MG63 (cell line): ENCODE measurements at regions not wholly inside any gene's neighbourhood (a gene's known extent, or its start where the extent isn't known, plus 50 kb on each side); places are given as distances from the start of the nearest gene placed in this dataset.

Experiments used
- DNase-seq: peaks from one replicate; pipeline ENCODE4 v3.0.0-alpha.2; 2020
- H3K27me3 ChIP-seq: fragments of 250-450 bp; sonication (Bioruptor Pico); 2 replicates; pipeline ENCODE4 v1.5.1; 2020; ENCODE audit warnings: mild to moderate bottlenecking, moderate library complexity
- H3K36me3 ChIP-seq: fragments of 250-450 bp; sonication (Bioruptor Pico); 2 replicates; pipeline ENCODE4 v1.5.1; 2020; ENCODE audit warnings: mild to moderate bottlenecking, moderate library complexity
- H3K4me3 ChIP-seq: fragments of 250-450 bp; sonication (Bioruptor Pico); 2 replicates; pipeline ENCODE4 v1.5.1; 2020; ENCODE audit warnings: mild to moderate bottlenecking, moderate library complexity
- H3K9me3 ChIP-seq: fragments of 250-450 bp; sonication (Bioruptor Pico); 2 replicates; pipeline ENCODE4 v1.5.1; 2020; ENCODE audit warnings: mild to moderate bottlenecking, moderate library complexity

GRCh38 chr1:81170721-81171120, 630.0 kb upstream of the ADGRL2 start:
- DNase-seq, result no peak
- no peaks in the 10 kb centered on the region for H3K36me3 ChIP-seq
- no peak overlapping the region for H3K4me3 ChIP-seq
- no peaks in the 10 kb centered on the region for H3K27me3 ChIP-seq
- peaks cover 10% of the 10 kb centered on the region; the same call in 1 of the 2 replicates for H3K9me3 ChIP-seq

- H3K4me3 ChIP-seq, result no peak overlapping the region
- H3K36me3 ChIP-seq, result no peaks in the 10 kb centered on the region
- 0 out of 2 replicates have a peak, but pooled peaks cover 2% of the 10 kb centered on the region for H3K27me3 ChIP-seq
- H3K9me3 ChIP-seq, result 0 out of 2 replicates have a peak, but pooled peaks cover 2% of the 10 kb centered on the region
- DNase-seq, result no peak
Observed at GRCh38 chr1:81165963-81166362, 634.8 kb upstream of the ADGRL2 start.

- Histone ChIP-seq H3K9me3 (no peaks in the 10 kb centered on the region), H3K4me3 (no peak overlapping the region), H3K36me3 (no peaks in the 10 kb centered on the region), H3K27me3 (0 out of 2 replicates have a peak, but pooled peaks cover 2% of the 10 kb centered on the region)
- no peak for DNase-seq
Observed at GRCh38 chr1:81160696-81161095, 640.0 kb upstream of the ADGRL2 start.

GRCh38 chr1:81158592-81158991, 642.1 kb upstream of the ADGRL2 start:
- Histone ChIP-seq H3K9me3 (no peaks in the 10 kb centered on the region), H3K4me3 (no peak overlapping the region), H3K27me3 (no peaks in the 10 kb centered on the region), H3K36me3 (no peaks in the 10 kb centered on the region)
- DNase-seq, result no peak

- Histone ChIP-seq H3K9me3 (no peaks in the 10 kb centered on the region), H3K36me3 (no peaks in the 10 kb centered on the region), H3K27me3 (no peaks in the 10 kb centered on the region), H3K4me3 (no peak overlapping the region)
- DNase-seq, result no peak
Observed at GRCh38 chr1:81157686-81158085, 643.0 kb upstream of the ADGRL2 start.

DNA sequence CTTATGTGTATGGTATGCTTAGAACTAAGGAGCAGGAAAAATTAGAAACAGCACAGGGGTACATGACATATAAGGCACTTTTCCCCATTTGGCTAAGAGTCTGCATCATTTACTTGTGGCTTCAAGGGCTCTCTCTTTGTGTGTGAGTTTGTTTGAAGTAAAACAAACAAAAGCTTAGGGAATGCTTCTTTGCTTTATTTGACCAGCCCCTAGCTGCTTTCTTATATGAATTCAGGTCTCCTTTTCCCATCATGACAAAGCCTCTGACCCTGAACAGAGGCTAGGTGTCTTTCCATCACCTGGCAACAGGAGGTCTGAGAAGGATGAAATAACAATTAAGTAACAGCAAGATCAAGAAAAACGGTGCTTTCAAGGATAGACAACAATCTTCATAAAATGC, 643.8 kb upstream of the ADGRL2 start:
- H3K36me3 ChIP-seq, result no peaks in the 10 kb centered on the region
- no peaks in the 10 kb centered on the region for H3K9me3 ChIP-seq
- no peak overlapping the region for H3K4me3 ChIP-seq
- DNase-seq, result no peak
- no peaks in the 10 kb centered on the region for H3K27me3 ChIP-seq

- Histone ChIP-seq H3K4me3 (no peak overlapping the region), H3K9me3 (no peaks in the 10 kb centered on the region), H3K27me3 (no peaks in the 10 kb centered on the region), H3K36me3 (no peaks in the 10 kb centered on the region)
- no peak for DNase-seq
Observed at GRCh38 chr1:81155131-81155530, 645.6 kb upstream of the ADGRL2 start.

DNA sequence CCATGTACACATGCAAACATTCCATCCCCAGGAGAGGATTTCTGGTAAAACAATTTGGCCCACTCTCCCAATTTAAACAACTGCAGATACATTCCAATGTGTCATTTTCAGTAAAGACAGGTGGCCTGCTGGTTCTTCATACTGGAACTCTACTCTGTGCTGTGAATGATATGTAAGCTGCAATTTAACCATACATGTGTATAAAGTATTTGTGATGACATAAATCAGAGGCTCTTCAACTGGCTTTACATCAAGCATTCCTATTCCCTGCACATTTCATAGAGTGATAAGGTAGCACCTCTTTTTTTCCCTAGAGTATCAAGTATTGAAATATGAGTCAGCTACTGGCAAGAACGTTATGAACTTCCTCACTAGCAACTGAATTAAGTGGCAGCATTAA, 649.5 kb upstream of the ADGRL2 start:
- Histone ChIP-seq H3K36me3 (no peaks in the 10 kb centered on the region), H3K27me3 (no peaks in the 10 kb centered on the region; the same call in 1 of the 2 replicates), H3K4me3 (no peak overlapping the region), H3K9me3 (no peaks in the 10 kb centered on the region)
- DNase-seq, result no peak

DNA sequence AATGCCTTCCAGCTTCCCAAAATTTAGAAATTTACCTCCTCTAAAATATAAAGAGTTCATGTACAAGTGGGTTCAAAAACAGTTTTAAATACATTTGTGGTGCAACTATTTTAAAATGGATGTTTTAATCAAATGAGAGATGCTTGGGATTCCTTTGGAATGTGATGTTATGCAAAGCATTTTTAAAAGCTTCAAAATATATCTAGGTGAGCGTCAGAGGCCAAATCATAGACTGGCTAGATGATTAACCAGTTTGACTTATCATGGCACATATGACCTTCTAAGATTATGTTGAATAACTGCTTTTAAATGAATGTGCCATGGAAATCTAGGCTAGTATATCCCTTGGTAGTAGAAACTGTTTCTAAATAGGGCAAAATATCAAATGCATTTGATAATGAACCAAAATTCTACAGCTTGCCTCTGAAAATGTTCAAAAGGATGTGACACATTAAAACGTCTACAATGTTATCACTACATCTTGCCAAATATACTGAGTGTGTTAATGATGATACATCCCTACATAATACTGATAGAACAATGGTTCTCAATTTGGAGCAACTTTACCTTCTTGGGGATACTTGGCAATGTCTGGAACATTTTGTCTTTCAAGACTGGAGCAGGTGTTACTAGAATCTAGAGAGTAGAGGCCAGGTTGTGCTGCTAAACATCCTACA, 650.9 kb upstream of the ADGRL2 start:
- H3K9me3 ChIP-seq, result no peaks in the 10 kb centered on the region
- DNase-seq, result no peak
- H3K36me3 ChIP-seq, result no peaks in the 10 kb centered on the region
- H3K27me3 ChIP-seq, result no peaks in the 10 kb centered on the region; the same call in 1 of the 2 replicates
- H3K4me3 ChIP-seq, result no peak overlapping the region

- H3K27me3 ChIP-seq, result no peaks in the 10 kb centered on the region; the same call in 1 of the 2 replicates
- no peaks in the 10 kb centered on the region for H3K9me3 ChIP-seq
- no peaks in the 10 kb centered on the region for H3K36me3 ChIP-seq
- H3K4me3 ChIP-seq, result no peak overlapping the region
- no peak for DNase-seq
Observed at GRCh38 chr1:81144240-81144825, 656.4 kb upstream of the ADGRL2 start.

DNA sequence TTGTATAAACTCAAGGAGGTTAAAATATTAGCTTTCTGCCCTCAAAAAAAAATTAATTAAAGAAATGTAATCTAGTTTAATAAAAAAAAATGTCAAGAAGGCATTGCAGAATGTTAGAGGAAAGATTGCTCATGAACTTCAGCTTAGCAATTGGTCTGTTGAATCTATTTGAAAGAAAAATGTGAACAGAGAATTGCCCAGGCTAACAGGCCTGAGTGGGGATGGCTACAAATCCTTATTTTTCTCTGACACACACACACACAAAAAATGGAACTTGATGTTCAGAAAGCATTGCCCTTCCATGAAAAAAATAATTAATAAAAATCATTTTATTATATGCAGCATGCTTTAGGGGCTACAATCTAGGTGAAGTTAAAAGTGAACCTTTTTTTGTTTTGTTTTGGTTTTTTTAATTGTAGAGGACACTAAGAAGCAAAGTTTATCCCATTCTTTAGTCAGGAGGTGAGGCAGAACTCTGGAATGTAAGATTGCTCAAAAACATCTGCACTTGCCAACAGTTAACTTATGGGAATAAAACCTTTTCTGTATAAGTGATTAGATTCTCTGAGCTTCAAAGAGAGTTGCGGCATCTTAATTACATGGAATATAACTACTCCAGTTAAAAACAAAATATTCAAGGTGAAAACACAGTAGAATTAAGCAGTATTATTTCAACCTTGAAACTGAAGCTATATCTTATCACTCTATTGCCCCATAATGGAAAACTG, 658.5 kb upstream of the ADGRL2 start:
- Histone ChIP-seq H3K27me3 (no peaks in the 10 kb centered on the region), H3K4me3 (no peak overlapping the region), H3K36me3 (no peaks in the 10 kb centered on the region), H3K9me3 (no peaks in the 10 kb centered on the region)
- DNase-seq, result no peak

- Histone ChIP-seq H3K9me3 (no peaks in the 10 kb centered on the region), H3K36me3 (no peaks in the 10 kb centered on the region), H3K4me3 (no peak overlapping the region), H3K27me3 (no peaks in the 10 kb centered on the region)
- DNase-seq, result no peak
Observed at GRCh38 chr1:81135524-81135923, 665.2 kb upstream of the ADGRL2 start.

- H3K4me3 ChIP-seq, result no peak overlapping the region
- H3K36me3 ChIP-seq, result no peaks in the 10 kb centered on the region
- no peaks in the 10 kb centered on the region for H3K9me3 ChIP-seq
- H3K27me3 ChIP-seq, result no peaks in the 10 kb centered on the region
- no peak for DNase-seq
Observed at GRCh38 chr1:81129776-81130175, 671.0 kb upstream of the ADGRL2 start.

GRCh38 chr1:81129366-81129765, 671.4 kb upstream of the ADGRL2 start:
- H3K4me3 ChIP-seq, result no peak overlapping the region
- no peaks in the 10 kb centered on the region for H3K36me3 ChIP-seq
- no peaks in the 10 kb centered on the region for H3K9me3 ChIP-seq
- H3K27me3 ChIP-seq, result no peaks in the 10 kb centered on the region
- no peak for DNase-seq

- Histone ChIP-seq H3K4me3 (no peak overlapping the region), H3K9me3 (no peaks in the 10 kb centered on the region), H3K36me3 (no peaks in the 10 kb centered on the region), H3K27me3 (no peaks in the 10 kb centered on the region)
- DNase-seq, result no peak
Observed at GRCh38 chr1:81128079-81128478, 672.7 kb upstream of the ADGRL2 start.

GRCh38 chr1:81126989-81127581, 673.6 kb upstream of the ADGRL2 start:
- Histone ChIP-seq H3K27me3 (no peaks in the 10 kb centered on the region), H3K36me3 (no peaks in the 10 kb centered on the region), H3K4me3 (no peak overlapping the region), H3K9me3 (no peaks in the 10 kb centered on the region)
- no peak for DNase-seq

GRCh38 chr1:81125672-81126071, 675.1 kb upstream of the ADGRL2 start:
- DNase-seq, result no peak
- no peak overlapping the region for H3K4me3 ChIP-seq
- no peaks in the 10 kb centered on the region for H3K27me3 ChIP-seq
- H3K9me3 ChIP-seq, result no peaks in the 10 kb centered on the region
- H3K36me3 ChIP-seq, result no peaks in the 10 kb centered on the region
